HCT116 (cell line): ENCODE measurements at regions not wholly inside any gene's neighbourhood (a gene's known extent, or its start where the extent isn't known, plus 50 kb on each side); places are given as distances from the start of the nearest gene placed in this dataset.

ENCODE experiments used
- ATAC-seq: fragments of 200-7000 bp; cut with Tn5 transposase; 2 replicates; pipeline ENCODE4 v1.9.1; 2020; ENCODE audit warnings: mild to moderate bottlenecking, moderate library complexity
- BruUV-seq: library from RNA; stranded (reverse); fragments of 400-500 nt; replicated peaks from 2 replicates; lab custom pipeline; 2021; lab: Mats Ljungman, UMichigan
- CTCF ChIA-PET: fragments of 300-600 bp; sonication (Branson Sonifier 250); formaldehyde crosslinking; loops from one replicate; lab custom pipeline; 2021; ENCODE audit warnings: antibody characterized with exemption; lab: Charles Lee
- POLR2A ChIA-PET: fragments of 300-600, 350-600 bp; sonication (Branson Sonifier 250); formaldehyde crosslinking; loops from one replicate; lab custom pipeline; 2021; ENCODE audit warnings: antibody characterized with exemption; lab: Charles Lee
- RAD21 ChIA-PET, 2 experiments: fragments of 300-600 bp; sonication (Branson Sonifier 250); formaldehyde crosslinking; loops; one replicate each; lab custom pipeline; 2023; ENCODE audit warnings: low total read pairs in 2 of 2; ENCODE audit not compliant: uncharacterized antibody in 2 of 2, unreplicated experiment in 2 of 2, low non-redundant PET in 1 of 2; lab: Charles Lee
- DNase-seq: peaks from one replicate; pipeline ENCODE4 v3.0.0-alpha.2; 2010; ENCODE audit warnings: low read depth, low spot score
- H2AFZ ChIP-seq: fragments of 200-600 bp; shearing (Covaris generic), sonication (generic); 2 replicates; pipeline ENCODE4 v1.6.1; 2017; ENCODE audit warnings: low read depth, mixed run types, mixed read lengths, antibody characterized with exemption, low read length; ENCODE audit not compliant: poor library complexity, severe bottlenecking
- H3K27ac ChIP-seq: 2 replicates; pipeline ENCODE4 v1.5.1; 2012; ENCODE audit warnings: low read depth, low read length
- H3K27me3 ChIP-seq: fragments of 200-600 bp; sonication (generic); 2 replicates; pipeline ENCODE4 v1.6.1; 2016; ENCODE audit warnings: mixed run types, low read length, mixed read lengths; ENCODE audit not compliant: insufficient read depth
- H3K36me3 ChIP-seq, 2 experiments: fragments of 200-500 bp in 1 of 2; fragments of 200-600 bp in 1 of 2; sonication (Bioruptor generic) in 1 of 2; sonication (generic) in 1 of 2; 2 replicates each; pipeline versions ENCODE4 v1.5.1 to v1.6.1; 2014 to 2016; ENCODE audit warnings: low read length in 2 of 2, inconsistent platforms in 1 of 2, mixed read lengths in 1 of 2, mixed run types in 1 of 2; ENCODE audit not compliant: insufficient read depth in 2 of 2, control insufficient read depth in 1 of 2
- H3K4me1 ChIP-seq, 2 experiments: fragments of 200-600 bp in 1 of 2; sonication (generic) in 1 of 2; 2 replicates each; pipeline versions ENCODE4 v1.5.1 to v1.6.1; 2012 to 2017; ENCODE audit warnings: low read length in 2 of 2, inconsistent platforms in 1 of 2, mild to moderate bottlenecking in 1 of 2, mixed read lengths in 1 of 2, mixed run types in 1 of 2, moderate library complexity in 1 of 2; ENCODE audit not compliant: insufficient read depth in 2 of 2, control insufficient read depth in 1 of 2
- H3K4me2 ChIP-seq: fragments of 200-600 bp; sonication (generic); 2 replicates; pipeline ENCODE4 v1.6.1; 2017; ENCODE audit warnings: mixed run types, low read length, mixed read lengths
- H3K4me3 ChIP-seq, 2 experiments: fragments of 200-600 bp in 1 of 2; sonication (generic) in 1 of 2; replicated peaks in 1 of 2; 2 replicates each; pipeline ENCODE4 v1.5.1; 2011 to 2016; ENCODE audit warnings: low read length in 2 of 2, control low read depth in 1 of 2, low read depth in 1 of 2, mild to moderate bottlenecking in 1 of 2, mixed read lengths in 1 of 2, mixed run types in 1 of 2
- H3K79me2 ChIP-seq: fragments of 200-600 bp; sonication (generic); 2 replicates; pipeline ENCODE4 v1.6.1; 2017; ENCODE audit warnings: mild to moderate bottlenecking, mixed run types, low read length, moderate library complexity, mixed read lengths; ENCODE audit not compliant: insufficient read depth
- H3K9ac ChIP-seq: fragments of 200-600 bp; sonication (generic); 2 replicates; pipeline ENCODE4 v1.6.1; 2016; ENCODE audit warnings: low read length, mixed read lengths
- H3K9me2 ChIP-seq: fragments of 200-600 bp; sonication (generic), shearing (Covaris generic); 2 replicates; pipeline ENCODE4 v1.6.1; 2017; ENCODE audit warnings: mixed run types, mild to moderate bottlenecking, moderate library complexity; ENCODE audit not compliant: insufficient read depth
- H3K9me3 ChIP-seq, 2 experiments: fragments of 200-500 bp in 1 of 2; fragments of 200-600 bp in 1 of 2; sonication (Bioruptor generic) in 1 of 2; sonication (generic) in 1 of 2; 2 replicates each; pipeline ENCODE4 v1.6.1; 2014 to 2017; ENCODE audit warnings: low read length in 2 of 2, mixed read lengths in 2 of 2, inconsistent platforms in 1 of 2, low read depth in 1 of 2, mild to moderate bottlenecking in 1 of 2, mixed run types in 1 of 2, moderate library complexity in 1 of 2; ENCODE audit not compliant: control insufficient read depth in 1 of 2, insufficient read depth in 1 of 2
- H4K20me1 ChIP-seq: fragments of 200-600 bp; sonication (generic), shearing (Covaris generic); 2 replicates; pipeline ENCODE4 v1.6.1; 2017; ENCODE audit warnings: mixed run types, mild to moderate bottlenecking, moderate library complexity; ENCODE audit not compliant: insufficient read depth
- CBX3 ChIP-seq: IDR thresholded peaks from 2 replicates; pipeline ENCODE4 v1.6.1; 2012; ENCODE audit warnings: low read depth
- EGR1 ChIP-seq: IDR thresholded peaks from 2 replicates; pipeline ENCODE4 v1.6.1; 2012; ENCODE audit warnings: low read depth
- ELF1 ChIP-seq: IDR thresholded peaks from 2 replicates; pipeline ENCODE4 v1.6.1; 2012; ENCODE audit warnings: low read depth, borderline replicate concordance
- EZH2 ChIP-seq: fragments of 200-600 bp; sonication (generic); IDR thresholded peaks from 2 replicates; pipeline ENCODE4 v1.6.1; 2017; ENCODE audit warnings: antibody characterized with exemption, mixed run types
- FOSL1 ChIP-seq: IDR thresholded peaks from 2 replicates; pipeline ENCODE4 v1.6.1; 2012; ENCODE audit warnings: low read depth
- JUND ChIP-seq: IDR thresholded peaks from 2 replicates; pipeline ENCODE4 v1.6.1; 2012
- POLR2A ChIP-seq: IDR thresholded peaks from 2 replicates; pipeline ENCODE4 v1.7.0; 2011; ENCODE audit warnings: borderline replicate concordance; ENCODE audit not compliant: insufficient read depth, insufficient read length; ENCODE audit errors: extremely low read depth
- POLR2AphosphoS5 ChIP-seq: IDR thresholded peaks from 2 replicates; pipeline ENCODE4 v1.6.1; 2011; ENCODE audit warnings: mild to moderate bottlenecking, low read depth, low read length, moderate library complexity
- SP1 ChIP-seq: IDR thresholded peaks from 2 replicates; pipeline ENCODE4 v1.6.1; 2012; ENCODE audit warnings: low read depth
- SRF ChIP-seq: IDR thresholded peaks from 2 replicates; pipeline ENCODE4 v1.6.1; 2012; ENCODE audit warnings: low read depth
- ZFX ChIP-seq: fragments of 450-650 bp; IDR thresholded peaks from 2 replicates; pipeline ENCODE4 v1.6.1; 2017
- intact Hi-C: fragments of 100-400 bp; cut with micrococcal nuclease; formaldehyde crosslinking; loops from 2 replicates; pipeline ENCODE4 v1.10.0; 2022
- TF ChIP-seq, protein P1 (sequence below): IDR thresholded peaks from 2 replicates; pipeline ENCODE4 v1.6.1; 2012
- TF ChIP-seq, protein P2 (sequence below): IDR thresholded peaks from 2 replicates; pipeline ENCODE4 v1.6.1; 2012; ENCODE audit warnings: low read depth

DNA sequence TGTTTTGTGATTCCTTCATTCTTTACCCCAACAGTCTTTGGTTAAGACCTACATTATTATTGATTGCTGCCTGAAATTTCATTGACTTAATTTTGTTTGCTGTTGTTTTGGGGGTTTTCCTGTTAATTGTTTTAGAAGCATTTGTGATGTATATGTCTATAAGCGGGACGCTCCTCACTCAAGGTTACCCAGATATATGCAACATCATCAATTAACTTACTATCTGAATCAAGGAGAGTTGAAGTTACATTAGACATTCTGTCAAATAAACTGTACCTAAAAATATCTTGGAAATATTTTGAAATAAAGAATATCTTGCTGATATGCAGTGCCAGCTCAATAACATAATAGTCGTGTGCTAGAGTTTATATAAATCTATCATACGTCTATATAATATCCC, 125.9 kb upstream of the CDH18 start:
- H4K20me1 ChIP-seq: no peaks in the 10 kb centered on the region
- ATAC-seq (no peak), DNase-seq (no peak)
- H3K4me1 ChIP-seq: no peaks in the 10 kb centered on the region
- H3K36me3 ChIP-seq: no peaks in the 10 kb centered on the region
- no peak overlapping the region for H3K4me2 ChIP-seq
- no peak overlapping the region for H3K9ac ChIP-seq
- H3K9me2 ChIP-seq: no peaks in the 10 kb centered on the region
- ChIA-PET CTCF (no interaction called here), POLR2A (no interaction called here), RAD21 (no interaction called here)
- TF ChIP-seq SP1 (no peak), EZH2 (no peak), POLR2A (no peak), ZFX (no peak), EGR1 (no peak), ELF1 (no peak), FOSL1 (no peak), CBX3 (no peak), SRF (no peak), POLR2AphosphoS5 (no peak), JUND (no peak)
- TF ChIP-seq, protein P1, sequence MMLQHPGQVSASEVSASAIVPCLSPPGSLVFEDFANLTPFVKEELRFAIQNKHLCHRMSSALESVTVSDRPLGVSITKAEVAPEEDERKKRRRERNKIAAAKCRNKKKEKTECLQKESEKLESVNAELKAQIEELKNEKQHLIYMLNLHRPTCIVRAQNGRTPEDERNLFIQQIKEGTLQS: no peak
- TF ChIP-seq, protein P2, sequence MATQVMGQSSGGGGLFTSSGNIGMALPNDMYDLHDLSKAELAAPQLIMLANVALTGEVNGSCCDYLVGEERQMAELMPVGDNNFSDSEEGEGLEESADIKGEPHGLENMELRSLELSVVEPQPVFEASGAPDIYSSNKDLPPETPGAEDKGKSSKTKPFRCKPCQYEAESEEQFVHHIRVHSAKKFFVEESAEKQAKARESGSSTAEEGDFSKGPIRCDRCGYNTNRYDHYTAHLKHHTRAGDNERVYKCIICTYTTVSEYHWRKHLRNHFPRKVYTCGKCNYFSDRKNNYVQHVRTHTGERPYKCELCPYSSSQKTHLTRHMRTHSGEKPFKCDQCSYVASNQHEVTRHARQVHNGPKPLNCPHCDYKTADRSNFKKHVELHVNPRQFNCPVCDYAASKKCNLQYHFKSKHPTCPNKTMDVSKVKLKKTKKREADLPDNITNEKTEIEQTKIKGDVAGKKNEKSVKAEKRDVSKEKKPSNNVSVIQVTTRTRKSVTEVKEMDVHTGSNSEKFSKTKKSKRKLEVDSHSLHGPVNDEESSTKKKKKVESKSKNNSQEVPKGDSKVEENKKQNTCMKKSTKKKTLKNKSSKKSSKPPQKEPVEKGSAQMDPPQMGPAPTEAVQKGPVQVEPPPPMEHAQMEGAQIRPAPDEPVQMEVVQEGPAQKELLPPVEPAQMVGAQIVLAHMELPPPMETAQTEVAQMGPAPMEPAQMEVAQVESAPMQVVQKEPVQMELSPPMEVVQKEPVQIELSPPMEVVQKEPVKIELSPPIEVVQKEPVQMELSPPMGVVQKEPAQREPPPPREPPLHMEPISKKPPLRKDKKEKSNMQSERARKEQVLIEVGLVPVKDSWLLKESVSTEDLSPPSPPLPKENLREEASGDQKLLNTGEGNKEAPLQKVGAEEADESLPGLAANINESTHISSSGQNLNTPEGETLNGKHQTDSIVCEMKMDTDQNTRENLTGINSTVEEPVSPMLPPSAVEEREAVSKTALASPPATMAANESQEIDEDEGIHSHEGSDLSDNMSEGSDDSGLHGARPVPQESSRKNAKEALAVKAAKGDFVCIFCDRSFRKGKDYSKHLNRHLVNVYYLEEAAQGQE: no peak
- H3K79me2 ChIP-seq: no peaks in the 10 kb centered on the region
- H3K27me3 ChIP-seq: no peaks in the 10 kb centered on the region
- H3K4me3 ChIP-seq: no peak overlapping the region
- BruUV-seq: no TSS peak
- peaks cover 5 to 15% of the 10 kb centered on the region in 2 experiments; a peak in 3 of 4 replicates for H3K9me3 ChIP-seq
- H3K27ac ChIP-seq: no peak overlapping the region
- no peak overlapping the region for H2AFZ ChIP-seq
- intact Hi-C loops: no loop called here
